ENCODE measurements at regions not wholly inside any gene's neighbourhood (a gene's known extent, or its start where the extent isn't known, plus 50 kb on each side); places are given as distances from the start of the nearest gene placed in this dataset.

DNA sequence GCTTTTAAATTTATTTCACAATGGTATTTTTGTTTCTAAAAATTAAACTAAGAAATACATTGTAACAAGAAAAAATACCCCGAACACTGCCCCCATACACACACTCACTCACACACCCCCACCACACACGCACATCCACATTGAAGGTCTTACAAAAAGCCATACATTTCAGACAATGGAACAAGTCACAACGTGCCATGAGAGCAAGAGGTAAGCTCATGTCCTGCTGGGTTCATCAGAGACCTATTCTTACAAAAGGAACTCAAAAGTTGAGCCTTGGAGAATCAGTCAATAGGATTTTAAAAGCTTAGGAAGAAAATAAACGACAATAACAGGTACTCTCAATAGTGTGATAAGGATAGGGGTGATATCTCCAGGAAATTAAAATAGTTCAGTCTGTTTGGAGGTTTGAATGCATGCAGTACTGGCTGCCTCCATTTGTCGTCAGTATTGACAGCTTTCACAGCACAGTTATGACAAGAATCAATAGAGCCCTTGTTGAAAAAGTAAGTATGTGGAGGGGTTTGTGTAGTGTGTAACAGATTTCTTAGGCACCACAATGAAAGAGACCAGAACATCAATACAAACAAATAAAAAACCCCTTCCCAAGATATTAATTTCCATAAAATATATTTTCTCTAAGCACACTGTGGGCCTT lies 1826.2 kb upstream of the CDH6 start:
- DNase-seq = no peak

DNA sequence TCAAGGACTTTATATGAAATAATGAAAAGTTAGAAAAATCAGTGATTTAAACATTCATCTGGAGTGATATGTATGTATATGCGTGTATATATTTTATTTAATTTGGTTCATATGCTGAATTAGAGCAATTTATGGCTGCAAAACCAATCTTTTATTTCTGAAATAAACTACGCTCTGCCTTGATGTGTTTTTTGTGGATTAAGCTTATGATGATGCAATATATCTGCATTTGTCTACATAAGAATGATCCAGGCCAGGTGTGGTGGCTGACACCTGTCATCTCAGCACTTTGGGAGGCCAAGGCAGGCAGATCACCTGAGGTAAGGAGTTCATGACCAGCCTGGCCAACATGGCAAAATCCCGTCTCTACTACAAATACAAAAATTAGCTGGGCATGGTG lies 1842.3 kb upstream of the CDH6 start:
- DNase-seq = no peak

- no peak for DNase-seq
Measured at GRCh38 chr5:29337030-29337429, 1856.5 kb upstream of the CDH6 start.

DNA sequence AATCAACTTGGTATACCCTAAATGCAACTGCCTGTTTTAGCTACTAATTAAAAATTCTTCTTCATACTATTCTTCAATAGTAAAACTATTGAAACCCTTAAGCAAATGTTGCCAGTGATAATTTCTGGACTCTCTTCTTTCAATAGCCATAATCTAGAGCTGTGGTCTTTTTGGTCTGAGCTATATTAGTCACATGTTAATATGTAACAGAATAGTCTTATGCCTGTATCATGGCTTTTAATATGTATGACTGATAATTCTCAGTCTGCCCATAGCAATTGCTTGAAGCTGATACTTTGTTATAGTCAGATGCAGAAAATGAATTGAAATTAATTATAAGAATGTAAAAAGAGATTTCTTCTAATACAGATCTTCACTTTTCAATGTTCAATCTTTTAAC lies 1871.9 kb upstream of the CDH6 start:
- DNase-seq = no peak

DNA sequence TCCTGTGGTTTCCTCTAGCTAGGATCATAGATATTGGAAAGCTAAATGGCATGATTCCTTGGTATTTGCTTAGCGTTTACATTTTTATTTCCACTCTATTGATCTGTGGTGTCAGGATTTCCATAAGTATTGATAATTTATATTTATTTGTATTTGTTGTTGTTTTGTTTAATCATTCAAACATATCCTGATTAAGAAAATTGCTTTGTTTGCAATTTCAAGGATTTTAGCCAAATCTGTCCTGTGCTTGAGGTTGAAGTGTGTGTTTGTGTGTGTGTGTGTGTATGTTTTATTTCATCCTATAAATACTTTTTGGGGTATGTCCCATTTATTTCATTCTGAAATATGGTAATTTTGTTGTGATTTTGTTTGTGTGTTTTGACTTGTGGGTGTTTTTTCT lies 1884.1 kb upstream of the CDH6 start:
- no peak for DNase-seq

DNA sequence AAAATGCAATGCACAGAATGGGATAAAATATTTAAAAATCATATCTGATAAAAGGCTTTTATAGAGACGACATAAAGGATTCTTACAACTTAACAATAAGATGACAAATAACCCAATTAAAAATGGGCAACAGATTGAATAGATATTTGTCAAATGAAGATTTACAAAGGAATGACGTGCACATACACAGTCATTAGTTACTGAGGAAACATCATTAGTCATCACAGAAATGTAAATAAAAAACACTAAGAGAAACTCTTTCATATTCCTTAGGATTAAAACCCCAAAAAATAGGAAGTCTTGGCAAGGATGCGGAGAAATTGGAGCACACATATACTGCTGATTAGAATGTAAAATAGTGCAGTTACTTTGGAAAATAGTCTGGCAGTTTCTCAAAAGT lies 1886.0 kb upstream of the CDH6 start:
- DNase-seq = no peak

DNA sequence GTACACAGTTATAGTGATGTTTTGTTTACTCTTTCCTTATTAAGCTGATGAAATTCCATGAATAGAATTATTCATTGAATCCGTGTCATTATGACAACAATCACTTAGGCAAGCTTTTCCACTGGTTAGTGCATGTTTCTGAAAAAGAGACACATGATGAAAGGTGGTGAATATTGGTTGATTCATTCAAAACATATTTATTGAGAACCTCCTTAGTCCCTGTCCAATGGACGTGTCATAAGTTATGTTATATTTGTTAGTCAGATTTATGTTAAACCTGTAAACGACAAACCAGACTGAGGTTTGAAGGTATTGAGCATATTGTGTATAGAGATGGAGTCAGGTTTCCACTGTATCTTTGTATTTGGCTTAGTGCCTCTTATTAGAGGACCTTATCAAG lies 1888.9 kb upstream of the CDH6 start:
- DNase-seq = no peak

- no peak for DNase-seq
Measured at GRCh38 chr5:29296548-29296947, 1896.9 kb upstream of the CDH6 start.

- no peak for DNase-seq
Measured at GRCh38 chr5:29277642-29278041, 1915.8 kb upstream of the CDH6 start.

DNA sequence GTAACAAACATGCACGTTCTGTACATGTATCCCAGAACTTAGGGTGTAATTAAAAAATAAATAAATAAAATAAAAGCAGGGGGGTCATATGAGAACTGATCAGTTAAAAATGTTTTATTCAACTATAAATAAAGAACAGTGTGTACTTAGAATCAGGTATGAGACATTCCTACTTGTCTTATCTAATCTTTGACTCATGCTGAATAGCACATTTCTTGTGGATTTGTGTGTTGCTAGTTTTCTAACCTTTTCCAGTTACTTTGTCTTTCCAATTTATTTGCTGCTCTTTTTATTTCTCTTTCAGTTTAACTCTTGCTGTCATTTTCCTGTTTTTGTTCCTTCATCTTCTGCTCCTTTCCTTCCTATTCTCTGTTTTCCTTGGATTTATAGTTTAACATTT lies 1917.1 kb upstream of the CDH6 start:
- no peak for DNase-seq

- peak; percentile 0 for DNase-seq
Measured at GRCh38 chr5:29263915-29264351, 1929.6 kb upstream of the CDH6 start.

DNA sequence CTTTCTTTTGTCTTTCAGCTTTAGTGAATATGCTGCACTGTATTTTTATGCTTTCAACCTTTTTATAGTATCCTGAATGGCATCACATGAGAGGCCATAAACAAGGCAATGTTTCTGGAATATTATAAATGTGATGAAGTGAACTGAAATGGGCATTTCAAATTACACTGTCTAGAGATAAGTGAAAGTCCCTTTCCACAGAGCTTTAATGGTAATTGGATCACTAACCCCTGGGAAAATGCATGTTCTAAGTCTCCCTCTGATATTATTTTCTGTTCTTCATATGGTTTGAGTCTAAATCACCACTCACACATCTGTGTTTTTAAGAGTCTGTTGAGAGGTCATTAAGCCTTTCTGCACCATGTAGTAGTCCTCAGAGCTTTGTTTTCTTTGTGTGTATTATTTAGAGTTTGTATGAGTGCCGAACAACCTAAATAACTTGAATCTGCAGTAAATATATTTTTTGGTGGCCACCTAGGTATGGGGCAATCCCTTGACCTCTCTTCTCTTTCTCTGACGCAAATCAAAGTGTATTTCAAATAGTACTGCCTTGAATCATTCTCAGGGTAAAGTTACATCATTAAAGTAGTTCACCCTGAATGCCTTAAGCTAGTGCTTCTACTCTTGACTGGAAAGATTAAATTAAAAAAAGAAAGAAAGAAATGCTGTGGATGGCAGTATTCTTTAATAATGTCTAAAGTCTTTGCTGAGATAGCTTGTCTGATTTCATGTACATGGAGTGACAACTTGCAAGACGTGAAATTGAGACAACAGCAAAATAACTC lies 1931.0 kb upstream of the CDH6 start:
- DNase-seq = peak; percentile 1

- DNase-seq = no peak
Measured at GRCh38 chr5:29261213-29261612, 1932.3 kb upstream of the CDH6 start.

GRCh38 chr5:29252390-29252789 lies 1941.1 kb upstream of the CDH6 start:
- DNase-seq = no peak

DNA sequence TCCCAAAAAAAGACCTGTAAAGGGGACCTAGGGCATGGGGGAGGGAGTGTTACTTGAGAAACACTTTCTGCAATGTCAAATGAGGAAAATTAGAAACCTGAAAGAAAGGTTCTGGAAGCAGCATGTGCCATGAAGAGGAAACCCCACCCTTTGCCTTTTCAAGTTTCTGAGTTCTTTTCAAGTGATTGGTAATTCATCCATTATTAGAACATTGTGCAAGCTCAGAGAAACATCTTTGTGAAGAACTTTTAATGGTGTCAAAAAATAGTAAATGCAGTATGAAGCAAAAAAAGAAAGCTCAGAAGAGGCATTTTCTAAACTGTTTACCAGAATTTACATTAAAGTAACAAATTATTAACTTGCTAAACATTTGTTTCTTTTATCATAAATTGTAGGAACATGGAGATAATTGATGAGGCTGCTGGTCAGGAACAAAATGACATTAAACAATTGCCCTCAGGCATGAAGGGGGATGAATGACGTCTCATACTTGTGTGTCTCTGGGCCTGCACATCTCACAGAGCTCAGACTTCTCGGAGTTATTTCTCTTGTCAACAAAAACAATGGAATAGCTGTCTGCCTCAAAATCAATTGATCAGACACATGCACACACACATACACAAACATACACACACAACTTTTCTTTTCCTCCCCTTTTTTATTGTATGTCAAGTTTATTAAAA lies 1946.0 kb upstream of the CDH6 start:
- DNase-seq = no peak

- DNase-seq = no peak
Measured at GRCh38 chr5:29240379-29240778, 1953.1 kb upstream of the CDH6 start.

GRCh38 chr5:29239606-29240005 lies 1953.9 kb upstream of the CDH6 start:
- no peak for DNase-seq

GRCh38 chr5:29238115-29238514 lies 1955.4 kb upstream of the CDH6 start:
- DNase-seq = no peak

- DNase-seq = no peak
Measured at GRCh38 chr5:29231154-29231553, 1962.3 kb upstream of the CDH6 start.

- no peak for DNase-seq
Measured at GRCh38 chr5:29230591-29230990, 1962.9 kb upstream of the CDH6 start.

- no peak for DNase-seq
Measured at GRCh38 chr5:29229461-29229860, 1964.0 kb upstream of the CDH6 start.

- DNase-seq = no peak
Measured at GRCh38 chr5:29218138-29218537, 1975.3 kb upstream of the CDH6 start.

- DNase-seq = no peak
Measured at GRCh38 chr5:29214839-29215238, 1978.6 kb upstream of the CDH6 start.

DNA sequence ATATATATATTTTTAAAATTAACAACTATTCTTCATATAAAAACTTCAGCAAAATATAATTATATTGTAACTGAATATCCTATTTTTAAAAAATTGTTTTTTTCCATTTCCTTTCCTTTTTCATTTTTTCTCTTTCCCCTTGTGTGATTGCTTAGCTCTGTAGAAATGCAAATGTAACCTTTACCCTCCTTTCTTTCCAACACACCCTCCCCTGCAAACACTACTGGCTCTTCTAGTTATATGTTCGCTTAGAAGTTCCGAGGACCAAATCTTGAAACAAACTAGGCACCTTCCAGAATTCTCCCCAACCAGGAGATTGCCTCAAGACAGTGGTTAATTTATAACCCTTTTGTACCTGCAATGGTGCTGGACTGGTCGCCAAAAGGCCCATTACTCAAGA lies 1980.0 kb upstream of the CDH6 start:
- DNase-seq = no peak
